ENCODE measurements at regions not wholly inside any gene's neighbourhood (a gene's known extent, or its start where the extent isn't known, plus 50 kb on each side); places are given as distances from the start of the nearest gene placed in this dataset.

DNA sequence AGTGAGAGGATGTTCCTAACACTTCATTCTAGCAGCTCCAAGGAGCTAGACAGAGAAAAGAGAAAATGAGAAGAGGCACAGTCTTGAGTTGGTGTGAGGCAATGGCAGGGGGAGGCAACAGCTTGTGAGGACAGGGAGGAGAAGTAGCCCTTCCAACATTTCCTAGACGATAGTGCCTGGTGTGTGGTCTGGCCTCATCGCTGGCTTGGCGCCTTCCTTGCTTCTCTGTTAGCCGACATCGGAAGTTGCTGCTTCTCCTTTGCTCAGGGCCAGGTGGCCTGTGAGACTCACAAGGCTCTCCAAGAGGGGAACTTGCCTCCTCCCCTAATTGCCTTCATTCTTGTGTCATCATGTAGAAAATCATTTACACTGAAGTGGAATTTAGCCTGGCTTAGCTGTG lies 208.7 kb downstream of the MAP2K4 start:
- no peaks in the 10 kb centered on the region for H3K36me3 ChIP-seq (ENCODE audit: control insufficient read depth in 2 of 2, insufficient read depth in 2 of 2, low read length in 1 of 2)
- in situ Hi-C loops (cut with MboI) (no loop called here), intact Hi-C loops (cut with micrococcal nuclease; ENCODE audit: unreplicated experiment) (no loop called here)
- H4K20me1 ChIP-seq (ENCODE audit: control insufficient read depth, insufficient read depth) = no peaks in the 10 kb centered on the region
- ChIA-PET SMC1A (ENCODE audit: uncharacterized antibody, unreplicated experiment) (no interaction called here), CTCF (no interaction called here), POLR2A (no interaction called here), RAD21 (ENCODE audit: unreplicated experiment) (no interaction called here)
- 54% methylated on average over 5 of the region's 5 CpGs for WGBS (ENCODE audit: insufficient coverage, insufficient replicate concordance, low lambda C conversion rate, missing lambda C conversion rate)
- no peak overlapping the region for H2AFZ ChIP-seq (ENCODE audit: control insufficient read depth, low read depth, low read length)
- TF ChIP-seq ASH2L (IDR thresholded peaks at IDR 0.05; ENCODE audit: borderline replicate concordance, low read depth) = no peak
- TF ChIP-seq CREM (IDR thresholded peaks at IDR 0.05; ENCODE audit: low read depth) = no peak
- no peak for TF ChIP-seq EP300 (IDR thresholded peaks at IDR 0.05; ENCODE audit: borderline replicate concordance in 1 of 2, control insufficient read depth in 1 of 2, low read depth in 2 of 2, low read length in 2 of 2)
- no peak for TF ChIP-seq SMAD1 (IDR thresholded peaks at IDR 0.05; ENCODE audit: low read depth, partially characterized antibody)
- no peak for TF ChIP-seq KAT2A (conservative IDR thresholded peaks at IDR 0.05; ENCODE audit: control insufficient read depth, low read depth, low read length)
- TF ChIP-seq CHD1 (IDR thresholded peaks at IDR 0.05; ENCODE audit: low read depth, low read length) = no peak
- TF ChIP-seq PAX5 (IDR thresholded peaks at IDR 0.05; ENCODE audit: borderline replicate concordance, low read depth, low read length) = no peak
- no peak for TF ChIP-seq HCFC1 (IDR thresholded peaks at IDR 0.05; ENCODE audit: low read length)
- TF ChIP-seq, protein P1, sequence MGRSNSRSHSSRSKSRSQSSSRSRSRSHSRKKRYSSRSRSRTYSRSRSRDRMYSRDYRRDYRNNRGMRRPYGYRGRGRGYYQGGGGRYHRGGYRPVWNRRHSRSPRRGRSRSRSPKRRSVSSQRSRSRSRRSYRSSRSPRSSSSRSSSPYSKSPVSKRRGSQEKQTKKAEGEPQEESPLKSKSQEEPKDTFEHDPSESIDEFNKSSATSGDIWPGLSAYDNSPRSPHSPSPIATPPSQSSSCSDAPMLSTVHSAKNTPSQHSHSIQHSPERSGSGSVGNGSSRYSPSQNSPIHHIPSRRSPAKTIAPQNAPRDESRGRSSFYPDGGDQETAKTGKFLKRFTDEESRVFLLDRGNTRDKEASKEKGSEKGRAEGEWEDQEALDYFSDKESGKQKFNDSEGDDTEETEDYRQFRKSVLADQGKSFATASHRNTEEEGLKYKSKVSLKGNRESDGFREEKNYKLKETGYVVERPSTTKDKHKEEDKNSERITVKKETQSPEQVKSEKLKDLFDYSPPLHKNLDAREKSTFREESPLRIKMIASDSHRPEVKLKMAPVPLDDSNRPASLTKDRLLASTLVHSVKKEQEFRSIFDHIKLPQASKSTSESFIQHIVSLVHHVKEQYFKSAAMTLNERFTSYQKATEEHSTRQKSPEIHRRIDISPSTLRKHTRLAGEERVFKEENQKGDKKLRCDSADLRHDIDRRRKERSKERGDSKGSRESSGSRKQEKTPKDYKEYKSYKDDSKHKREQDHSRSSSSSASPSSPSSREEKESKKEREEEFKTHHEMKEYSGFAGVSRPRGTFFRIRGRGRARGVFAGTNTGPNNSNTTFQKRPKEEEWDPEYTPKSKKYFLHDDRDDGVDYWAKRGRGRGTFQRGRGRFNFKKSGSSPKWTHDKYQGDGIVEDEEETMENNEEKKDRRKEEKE (IDR thresholded peaks at IDR 0.05) = no peak
- TF ChIP-seq EZH2 (IDR thresholded peaks at IDR 0.05; ENCODE audit: borderline replicate concordance, control insufficient read depth, low read depth, low read length) = no peak
- no peak for TF ChIP-seq NR2C2 (IDR thresholded peaks at IDR 0.05; ENCODE audit: borderline replicate concordance, control insufficient read depth, insufficient read length, low read depth)
- no peak for TF ChIP-seq LARP7 (IDR thresholded peaks at IDR 0.05)
- TF ChIP-seq SIN3A (IDR thresholded peaks at IDR 0.05; ENCODE audit: low read depth, low read length) = no peak
- TF ChIP-seq RFX5 (IDR thresholded peaks at IDR 0.05; ENCODE audit: low read depth, low read length) = no peak
- no peak for TF ChIP-seq RAD21 (IDR thresholded peaks at IDR 0.05; ENCODE audit: insufficient read depth, low read depth, low read length)
- no peak for TF ChIP-seq SIX5 (IDR thresholded peaks at IDR 0.05; ENCODE audit: low read depth, low read length, severe bottlenecking)
- no peak for TF ChIP-seq YBX1 (IDR thresholded peaks at IDR 0.05)
- no peak overlapping the region for H3K4me2 ChIP-seq (ENCODE audit: control insufficient read depth, insufficient read depth)
- no peaks in the 10 kb centered on the region for H3K79me2 ChIP-seq (ENCODE audit: control insufficient read depth, insufficient read depth, low read length)
- no peaks in the 10 kb centered on the region for H3K4me1 ChIP-seq (ENCODE audit: control insufficient read depth, insufficient read depth, low read length)
- FAIRE-seq (no peak), DNase-seq (ENCODE audit: low read depth, low spot score) (no peak), ATAC-seq (no peak)
- H3K4me3 ChIP-seq = no peak overlapping the region
- H3K9ac ChIP-seq (ENCODE audit: control insufficient read depth, insufficient read depth, low read length) = no peak overlapping the region
- no peak overlapping the region for H3K27ac ChIP-seq (ENCODE audit: control insufficient read depth, insufficient read depth)
- BruUV-seq (replicated peaks) = no TSS peak
- H3K27me3 ChIP-seq (replicated peaks in 1 of 2; ENCODE audit: control insufficient read depth in 2 of 2, insufficient read depth in 2 of 2, low read length in 1 of 2) = no peaks in the 10 kb centered on the region
- no peaks in the 10 kb centered on the region for H3K9me3 ChIP-seq (replicated peaks; ENCODE audit: control insufficient read depth, insufficient read depth, low read length)

Measured in GM12878 (cell line).